ENCODE measurements at regions not wholly inside any gene's neighbourhood (a gene's known extent, or its start where the extent isn't known, plus 50 kb on each side); places are given as distances from the start of the nearest gene placed in this dataset.

GRCh38 chr13:112229445-112229844 is 146.7 kb upstream of the SPACA7 start:
- Mint-ChIP-seq H3K9me3 (no peaks in the 10 kb centered on the region), H3K27ac (no peak overlapping the region), H3K27me3 (peaks cover 2 to 22% (median 5%) of the 10 kb centered on the region in 5 donors), H3K36me3 (no peaks in the 10 kb centered on the region), H3K4me1 (peaks cover 0 to 3% (median 0%) of the 10 kb centered on the region in 4 donors), H3K4me3 (no peak overlapping the region)
- POLR2A ChIA-PET = no interaction called here
- DNase-seq (no peak), ATAC-seq (no peak)

GRCh38 chr13:112229992-112230872 is 145.9 kb upstream of the SPACA7 start:
- Mint-ChIP-seq H3K4me3 (no peak overlapping the region), H3K27me3 (peaks cover 5 to 24% (median 11%) of the 10 kb centered on the region in 5 donors), H3K9me3 (no peaks in the 10 kb centered on the region), H3K36me3 (no peaks in the 10 kb centered on the region), H3K4me1 (peaks cover 0 to 3% (median 0%) of the 10 kb centered on the region in 4 donors), H3K27ac (no peak overlapping the region)
- DNase-seq = no peak
- POLR2A ChIA-PET = no interaction called here
- ATAC-seq = no peak

GRCh38 chr13:112231451-112232083 is 144.6 kb upstream of the SPACA7 start:
- peaks cover 2 to 30% (median 9%) of the 10 kb centered on the region in 5 donors for H3K27me3 Mint-ChIP-seq
- peaks cover 0 to 3% (median 0%) of the 10 kb centered on the region in 4 donors for H3K4me1 Mint-ChIP-seq
- ATAC-seq = no peak

GRCh38 chr13:112233256-112233655 is 142.9 kb upstream of the SPACA7 start:
- Mint-ChIP-seq H3K27ac (no peak overlapping the region), H3K4me3 (no peak overlapping the region), H3K9me3 (peaks cover 0 to 2% (median 0%) of the 10 kb centered on the region in 9 donors), H3K36me3 (no peaks in the 10 kb centered on the region), H3K27me3 (peaks cover 2 to 30% (median 13%) of the 10 kb centered on the region in 5 donors), H3K4me1 (peaks cover 0 to 3% (median 0%) of the 10 kb centered on the region in 4 donors)
- POLR2A ChIA-PET = no interaction called here
- ATAC-seq = no peak
- DNase-seq = no peak

More at GRCh38 chr13:112231451-112232083, 144.6 kb upstream of the SPACA7 start:
- DNase-seq = no peak
- POLR2A ChIA-PET = no interaction called here
- Mint-ChIP-seq H3K36me3 (no peaks in the 10 kb centered on the region), H3K27ac (no peak overlapping the region), H3K4me3 (no peak overlapping the region), H3K9me3 (no peaks in the 10 kb centered on the region)

GRCh38 chr13:112233716-112234115 is 142.4 kb upstream of the SPACA7 start:
- peaks cover 0 to 2% (median 0%) of the 10 kb centered on the region in 9 donors for H3K9me3 Mint-ChIP-seq
- H3K27ac Mint-ChIP-seq = no peak overlapping the region
- H3K4me3 Mint-ChIP-seq = no peak overlapping the region
- POLR2A ChIA-PET = no interaction called here
- H3K36me3 Mint-ChIP-seq = no peaks in the 10 kb centered on the region
- DNase-seq (no peak), ATAC-seq (no peak)
- peaks cover 0 to 3% (median 0%) of the 10 kb centered on the region in 4 donors for H3K4me1 Mint-ChIP-seq
- peaks cover 2 to 30% (median 13%) of the 10 kb centered on the region in 5 donors for H3K27me3 Mint-ChIP-seq

GRCh38 chr13:112234131-112234875 is 141.9 kb upstream of the SPACA7 start:
- Mint-ChIP-seq H3K27me3 (peaks cover 2 to 30% (median 13%) of the 10 kb centered on the region in 5 donors), H3K4me1 (peaks cover 0 to 3% (median 0%) of the 10 kb centered on the region in 4 donors), H3K9me3 (peaks cover 0 to 2% (median 0%) of the 10 kb centered on the region in 9 donors), H3K27ac (no peak overlapping the region), H3K36me3 (no peaks in the 10 kb centered on the region), H3K4me3 (no peak overlapping the region)
- DNase-seq = no peak
- no peak for ATAC-seq
- POLR2A ChIA-PET = no interaction called here

GRCh38 chr13:112236016-112236415 is 140.1 kb upstream of the SPACA7 start:
- DNase-seq (no peak), ATAC-seq (no peak)
- Mint-ChIP-seq H3K36me3 (no peaks in the 10 kb centered on the region), H3K4me1 (peaks cover 0 to 5% (median 0%) of the 10 kb centered on the region in 4 donors), H3K4me3 (no peak overlapping the region), H3K27ac (no peak overlapping the region), H3K9me3 (peaks cover 0 to 2% (median 0%) of the 10 kb centered on the region in 9 donors), H3K27me3 (peaks cover 2 to 30% (median 15%) of the 10 kb centered on the region in 5 donors)
- POLR2A ChIA-PET = no interaction called here

- H3K27me3 Mint-ChIP-seq = peaks cover 2 to 30% (median 15%) of the 10 kb centered on the region in 5 donors
- no peaks in the 10 kb centered on the region for H3K36me3 Mint-ChIP-seq
- H3K4me3 Mint-ChIP-seq = no peak overlapping the region
- H3K4me1 Mint-ChIP-seq = peaks cover 0 to 5% (median 0%) of the 10 kb centered on the region in 4 donors
- no peak for DNase-seq
- POLR2A ChIA-PET = no interaction called here
- H3K27ac Mint-ChIP-seq = no peak overlapping the region
- peaks cover 0 to 2% (median 0%) of the 10 kb centered on the region in 9 donors for H3K9me3 Mint-ChIP-seq
- no peak for ATAC-seq
Observed at GRCh38 chr13:112236539-112237197, 139.5 kb upstream of the SPACA7 start.

- Mint-ChIP-seq H3K4me1 (peaks cover 0 to 4% (median 0%) of the 10 kb centered on the region in 4 donors), H3K27ac (no peak overlapping the region), H3K27me3 (peaks cover 2 to 26% (median 14%) of the 10 kb centered on the region in 5 donors), H3K4me3 (no peak overlapping the region), H3K36me3 (no peaks in the 10 kb centered on the region), H3K9me3 (peaks cover 0 to 2% (median 0%) of the 10 kb centered on the region in 9 donors)
- ATAC-seq (no peak), DNase-seq (no peak)
- POLR2A ChIA-PET = no interaction called here
Observed at GRCh38 chr13:112238436-112238995, 137.6 kb upstream of the SPACA7 start.

- Mint-ChIP-seq H3K27me3 (peaks cover 1 to 10% (median 8%) of the 10 kb centered on the region in 5 donors), H3K36me3 (no peaks in the 10 kb centered on the region), H3K4me1 (peaks cover 0 to 2% (median 0%) of the 10 kb centered on the region in 4 donors), H3K9me3 (peaks cover 0 to 2% (median 0%) of the 10 kb centered on the region in 9 donors), H3K4me3 (no peak overlapping the region), H3K27ac (no peak overlapping the region)
- POLR2A ChIA-PET = no interaction called here
- ATAC-seq = no peak
- DNase-seq = no peak
Observed at GRCh38 chr13:112240076-112240475, 136.1 kb upstream of the SPACA7 start.

GRCh38 chr13:112241288-112241687 is 134.9 kb upstream of the SPACA7 start:
- Mint-ChIP-seq H3K9me3 (peaks cover 0 to 2% (median 0%) of the 10 kb centered on the region in 9 donors), H3K4me1 (peaks cover 0 to 2% (median 0%) of the 10 kb centered on the region in 4 donors), H3K27me3 (peaks cover 0 to 7% (median 3%) of the 10 kb centered on the region in 5 donors), H3K27ac (no peak overlapping the region), H3K36me3 (no peaks in the 10 kb centered on the region), H3K4me3 (no peak overlapping the region)
- ATAC-seq (no peak), DNase-seq (no peak)
- POLR2A ChIA-PET = no interaction called here

GRCh38 chr13:112242777-112243176 is 133.4 kb upstream of the SPACA7 start:
- no peak overlapping the region for H3K27ac Mint-ChIP-seq
- no peak overlapping the region for H3K4me3 Mint-ChIP-seq
- DNase-seq (no peak), ATAC-seq (no peak)
- no peaks in the 10 kb centered on the region for H3K36me3 Mint-ChIP-seq
- H3K4me1 Mint-ChIP-seq = peaks cover 0 to 2% (median 0%) of the 10 kb centered on the region in 4 donors
- peaks cover 0 to 7% (median 3%) of the 10 kb centered on the region in 5 donors for H3K27me3 Mint-ChIP-seq
- no peaks in the 10 kb centered on the region for H3K9me3 Mint-ChIP-seq
- POLR2A ChIA-PET = no interaction called here
